ENCODE measurements at regions not wholly inside any gene's neighbourhood (a gene's known extent, or its start where the extent isn't known, plus 50 kb on each side); places are given as distances from the start of the nearest gene placed in this dataset. TPM values are rescaled to one million over a fixed set of nuclear protein-coding genes. Genes with fewer than 3 reads are reported as not detected.

Small RNAs in the stretch of these regions (small RNA-seq; reads per million reads assigned to genes)
- gene AC233266.1 (ENCODE audit: insufficient read length, low read depth) (not detected), gene RNA5SP100 (ENCODE audit: insufficient read length, low read depth) (not detected)

All from AG04450 (cell line).